ENCODE measurements at regions not wholly inside any gene's neighbourhood (a gene's known extent, or its start where the extent isn't known, plus 50 kb on each side); places are given as distances from the start of the nearest gene placed in this dataset.

DNA sequence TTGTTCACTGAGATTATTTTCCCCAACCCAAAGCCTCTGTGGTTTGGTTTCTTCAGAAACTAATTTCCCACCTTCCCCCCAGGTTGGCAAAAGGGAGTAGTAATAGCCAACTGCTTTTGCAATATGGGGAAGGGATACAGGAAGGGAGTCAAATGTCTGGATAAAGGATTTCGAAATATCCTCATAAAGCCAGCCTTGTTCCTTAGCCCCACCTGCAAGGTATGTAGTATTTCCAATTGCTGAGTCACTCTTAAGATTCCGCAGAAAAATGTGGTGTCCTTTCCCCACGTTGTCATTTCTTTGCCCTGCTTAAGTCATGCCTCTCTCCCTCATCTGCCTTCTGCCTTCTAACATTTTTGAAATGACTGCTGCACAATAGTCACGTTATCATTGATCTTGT, 138.8 kb upstream of the DCAF8L1 start:
- TF ChIP-seq FOXM1 (IDR thresholded peaks at IDR 0.05; ENCODE audit: borderline replicate concordance, low read depth): no peak
- no peak for TF ChIP-seq MAX (IDR thresholded peaks at IDR 0.05)
- TF ChIP-seq YY1 (IDR thresholded peaks at IDR 0.05; ENCODE audit: low read depth): no peak
- no peak for TF ChIP-seq EP300 (IDR thresholded peaks at IDR 0.05; ENCODE audit: borderline replicate concordance)
- TF ChIP-seq TAF1 (IDR thresholded peaks at IDR 0.05; ENCODE audit: low read depth): no peak
- TF ChIP-seq CEBPB (IDR thresholded peaks at IDR 0.05): no peak
- no peak for TF ChIP-seq REST (IDR thresholded peaks at IDR 0.05; ENCODE audit: low read depth)
- TF ChIP-seq, protein P1, sequence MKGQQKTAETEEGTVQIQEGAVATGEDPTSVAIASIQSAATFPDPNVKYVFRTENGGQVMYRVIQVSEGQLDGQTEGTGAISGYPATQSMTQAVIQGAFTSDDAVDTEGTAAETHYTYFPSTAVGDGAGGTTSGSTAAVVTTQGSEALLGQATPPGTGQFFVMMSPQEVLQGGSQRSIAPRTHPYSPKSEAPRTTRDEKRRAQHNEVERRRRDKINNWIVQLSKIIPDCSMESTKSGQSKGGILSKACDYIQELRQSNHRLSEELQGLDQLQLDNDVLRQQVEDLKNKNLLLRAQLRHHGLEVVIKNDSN (IDR thresholded peaks at IDR 0.05): no peak
- TF ChIP-seq ZBTB7A (IDR thresholded peaks at IDR 0.05; ENCODE audit: low read depth): no peak
- no peak for TF ChIP-seq RAD21 (IDR thresholded peaks at IDR 0.05; ENCODE audit: low read depth)
- no peak for TF ChIP-seq EGR1 (IDR thresholded peaks at IDR 0.05)
